Nephron progenitor cell (in vitro differentiated cells): ENCODE measurements at regions not wholly inside any gene's neighbourhood (a gene's known extent, or its start where the extent isn't known, plus 50 kb on each side); places are given as distances from the start of the nearest gene placed in this dataset.

Experiments used
- DNase-seq: peaks from one replicate; pipeline ENCODE4 v3.0.0; 2021
- H3K27ac Mint-ChIP-seq: 2 replicates; pipeline ENCODE4 v1.8.0; 2021; ENCODE audit warnings: mild to moderate bottlenecking, moderate library complexity, mixed read lengths
- H3K27me3 Mint-ChIP-seq: 2 replicates; pipeline ENCODE4 v1.8.0; 2021; ENCODE audit warnings: mild to moderate bottlenecking, low read depth, mixed read lengths; ENCODE audit not compliant: poor library complexity
- H3K36me3 Mint-ChIP-seq: 2 replicates; pipeline ENCODE4 v1.8.0; 2021; ENCODE audit warnings: low read depth, mixed read lengths
- H3K4me1 Mint-ChIP-seq: 2 replicates; pipeline ENCODE4 v1.8.0; 2021; ENCODE audit warnings: mixed read lengths
- H3K4me3 Mint-ChIP-seq: 2 replicates; pipeline ENCODE4 v1.8.0; 2021; ENCODE audit warnings: mild to moderate bottlenecking, moderate library complexity, mixed read lengths
- H3K9me3 Mint-ChIP-seq: 2 replicates; pipeline ENCODE4 v1.8.0; 2021; ENCODE audit warnings: mild to moderate bottlenecking, moderate library complexity, mixed read lengths
- CTCF ChIP-seq: fragments of 200-600 bp; sonication (generic); IDR thresholded peaks from 2 replicates; pipeline ENCODE4 v1.5.0; 2021; ENCODE audit warnings: antibody characterized with exemption

- no peak for TF ChIP-seq CTCF
- H3K4me1 Mint-ChIP-seq, result peaks cover 7% of the 10 kb centered on the region
Measured at GRCh38 chr6:105929626-105930025, 156.5 kb upstream of the PRDM1 start.

GRCh38 chr6:105926318-105926717, 159.8 kb upstream of the PRDM1 start:
- Mint-ChIP-seq H3K27me3 (peaks cover 2% of the 10 kb centered on the region), H3K27ac (no peak overlapping the region), H3K4me1 (peaks cover 7% of the 10 kb centered on the region), H3K36me3 (peaks cover 12% of the 10 kb centered on the region), H3K4me3 (no peak overlapping the region), H3K9me3 (peaks cover 14% of the 10 kb centered on the region)
- no peak for TF ChIP-seq CTCF
- DNase-seq, result no peak

More at GRCh38 chr6:105929626-105930025, 156.5 kb upstream of the PRDM1 start:
- H3K36me3 Mint-ChIP-seq, result no peaks in the 10 kb centered on the region
- H3K27me3 Mint-ChIP-seq, result no peaks in the 10 kb centered on the region
- no peaks in the 10 kb centered on the region for H3K9me3 Mint-ChIP-seq
- no peak for DNase-seq
- H3K4me3 Mint-ChIP-seq, result no peak overlapping the region
- H3K27ac Mint-ChIP-seq, result no peak overlapping the region

GRCh38 chr6:105925706-105926105, 160.4 kb upstream of the PRDM1 start:
- no peak for TF ChIP-seq CTCF
- Mint-ChIP-seq H3K4me3 (no peak overlapping the region), H3K9me3 (peaks cover 14% of the 10 kb centered on the region), H3K27me3 (peaks cover 2% of the 10 kb centered on the region), H3K27ac (no peak overlapping the region), H3K4me1 (peaks cover 7% of the 10 kb centered on the region), H3K36me3 (peaks cover 12% of the 10 kb centered on the region)
- no peak for DNase-seq

GRCh38 chr6:105921781-105922180, 164.4 kb upstream of the PRDM1 start:
- Mint-ChIP-seq H3K4me3 (no peak overlapping the region), H3K36me3 (peaks cover 12% of the 10 kb centered on the region), H3K27ac (no peak overlapping the region), H3K27me3 (peaks cover 2% of the 10 kb centered on the region), H3K4me1 (no peaks in the 10 kb centered on the region), H3K9me3 (peaks cover 14% of the 10 kb centered on the region)
- TF ChIP-seq CTCF, result no peak
- no peak for DNase-seq

GRCh38 chr6:105920071-105920470, 166.1 kb upstream of the PRDM1 start:
- Mint-ChIP-seq H3K9me3 (peaks cover 17% of the 10 kb centered on the region), H3K4me1 (no peaks in the 10 kb centered on the region), H3K27me3 (peaks cover 2% of the 10 kb centered on the region), H3K27ac (no peak overlapping the region), H3K4me3 (no peak overlapping the region), H3K36me3 (peaks cover 12% of the 10 kb centered on the region)
- DNase-seq, result no peak
- no peak for TF ChIP-seq CTCF

GRCh38 chr6:105917038-105917695, 169.0 kb upstream of the PRDM1 start:
- DNase-seq, result no peak
- no peaks in the 10 kb centered on the region for H3K27me3 Mint-ChIP-seq

More at GRCh38 chr6:105917038-105917695, 169.0 kb upstream of the PRDM1 start:
- H3K9me3 Mint-ChIP-seq, result peaks cover 3% of the 10 kb centered on the region
- no peaks in the 10 kb centered on the region for H3K4me1 Mint-ChIP-seq
- no peak overlapping the region for H3K4me3 Mint-ChIP-seq
- no peak for TF ChIP-seq CTCF
- H3K27ac Mint-ChIP-seq, result no peak overlapping the region
- H3K36me3 Mint-ChIP-seq, result no peaks in the 10 kb centered on the region
